ENCODE measurements at regions not wholly inside any gene's neighbourhood (a gene's known extent, or its start where the extent isn't known, plus 50 kb on each side); places are given as distances from the start of the nearest gene placed in this dataset.
"Not testable (repeated sequence)": the region's sequence is repeated elsewhere in the genome, so short reads cannot be mapped to it uniquely, and the experiment has no call there.

- in situ Hi-C loops (cut with MboI; ENCODE audit: low pct_ligation_motif_present in 1 of 4, low pct_unique_long_range_greater_than_20kb in 1 of 4, low sequenced_read_pairs in 3 of 4); DNase-seq; H3K4me3 ChIP-seq; H3K27me3 ChIP-seq; H3K36me3 ChIP-seq; H3K27ac ChIP-seq; intact Hi-C loops (cut with DNase I; ENCODE audit: low total_unique reads); H3K9me3 ChIP-seq; H3K4me1 ChIP-seq: not testable (repeated sequence)
- 67% methylated on average over 3 of the region's 4 CpGs; no CpG with 5 or more reads in 1 of the 2 donors for WGBS, 2 donors (ENCODE audit: low coverage in 1 of 2)
Observed at GRCh38 chr7:153969016-153969415, 83.2 kb upstream of the DPP6 start.

GRCh38 chr7:153974603-153975002 is 77.6 kb upstream of the DPP6 start:
- intact Hi-C loops (cut with DNase I; ENCODE audit: low total_unique reads); H3K4me3 ChIP-seq; H3K4me1 ChIP-seq; DNase-seq; H3K27me3 ChIP-seq; H3K9me3 ChIP-seq; H3K27ac ChIP-seq; H3K36me3 ChIP-seq; in situ Hi-C loops (cut with MboI; ENCODE audit: low pct_ligation_motif_present in 1 of 4, low pct_unique_long_range_greater_than_20kb in 1 of 4, low sequenced_read_pairs in 3 of 4): not testable (repeated sequence)
- WGBS, 2 donors (ENCODE audit: low coverage in 1 of 2): 28 to 63% methylated on average over 3 to 6 of the region's 6 CpGs

- in situ Hi-C loops (cut with MboI; ENCODE audit: low pct_ligation_motif_present in 1 of 4, low pct_unique_long_range_greater_than_20kb in 1 of 4, low sequenced_read_pairs in 3 of 4); H3K4me1 ChIP-seq; intact Hi-C loops (cut with DNase I; ENCODE audit: low total_unique reads); H3K36me3 ChIP-seq; H3K4me3 ChIP-seq; H3K9me3 ChIP-seq; DNase-seq; H3K27me3 ChIP-seq; H3K27ac ChIP-seq: not testable (repeated sequence)
- WGBS, 2 donors (ENCODE audit: low coverage in 1 of 2): 80% methylated on average over 4 of the region's 6 CpGs; no CpG with 5 or more reads in 1 of the 2 donors
Observed at GRCh38 chr7:153976745-153977144, 75.5 kb upstream of the DPP6 start.

GRCh38 chr7:153983186-153983585 is 69.0 kb upstream of the DPP6 start:
- H3K4me1 ChIP-seq; DNase-seq; in situ Hi-C loops (cut with MboI; ENCODE audit: low pct_ligation_motif_present in 1 of 4, low pct_unique_long_range_greater_than_20kb in 1 of 4, low sequenced_read_pairs in 3 of 4); H3K4me3 ChIP-seq; H3K36me3 ChIP-seq; H3K27ac ChIP-seq; H3K9me3 ChIP-seq; H3K27me3 ChIP-seq; intact Hi-C loops (cut with DNase I; ENCODE audit: low total_unique reads): not testable (repeated sequence)
- WGBS, 2 donors (ENCODE audit: low coverage in 1 of 2): 47% methylated on average over 4 of the region's 6 CpGs; no CpG with 5 or more reads in 1 of the 2 donors

GRCh38 chr7:153989066-153989627 is 63.1 kb upstream of the DPP6 start:
- H3K4me3 ChIP-seq; H3K4me1 ChIP-seq; H3K27ac ChIP-seq; H3K9me3 ChIP-seq; H3K27me3 ChIP-seq; in situ Hi-C loops (cut with MboI; ENCODE audit: low pct_ligation_motif_present in 1 of 4, low pct_unique_long_range_greater_than_20kb in 1 of 4, low sequenced_read_pairs in 3 of 4); DNase-seq; H3K36me3 ChIP-seq; intact Hi-C loops (cut with DNase I; ENCODE audit: low total_unique reads): not testable (repeated sequence)
- WGBS, 2 donors (ENCODE audit: low coverage in 1 of 2): 86 to 87% methylated on average over 6 to 17 of the region's 23 CpGs

- H3K9me3 ChIP-seq; H3K27ac ChIP-seq; H3K36me3 ChIP-seq; DNase-seq; H3K27me3 ChIP-seq; in situ Hi-C loops (cut with MboI; ENCODE audit: low pct_ligation_motif_present in 1 of 4, low pct_unique_long_range_greater_than_20kb in 1 of 4, low sequenced_read_pairs in 3 of 4); intact Hi-C loops (cut with DNase I; ENCODE audit: low total_unique reads); H3K4me1 ChIP-seq; H3K4me3 ChIP-seq: not testable (repeated sequence)
- WGBS, 2 donors (ENCODE audit: low coverage in 1 of 2): 81 to 100% methylated on average over 2 to 3 of the region's 11 CpGs
Observed at GRCh38 chr7:153989742-153990425, 62.3 kb upstream of the DPP6 start.

GRCh38 chr7:153991471-153991870 is 60.7 kb upstream of the DPP6 start:
- H3K27me3 ChIP-seq: not testable (repeated sequence)

GRCh38 chr7:153993402-153993801 is 58.8 kb upstream of the DPP6 start:
- in situ Hi-C loops (cut with MboI; ENCODE audit: low pct_ligation_motif_present in 1 of 4, low pct_unique_long_range_greater_than_20kb in 1 of 4, low sequenced_read_pairs in 3 of 4): not testable (repeated sequence)

More at GRCh38 chr7:153991471-153991870, 60.7 kb upstream of the DPP6 start:
- H3K4me3 ChIP-seq; H3K27ac ChIP-seq; H3K36me3 ChIP-seq; in situ Hi-C loops (cut with MboI; ENCODE audit: low pct_ligation_motif_present in 1 of 4, low pct_unique_long_range_greater_than_20kb in 1 of 4, low sequenced_read_pairs in 3 of 4); intact Hi-C loops (cut with DNase I; ENCODE audit: low total_unique reads); H3K4me1 ChIP-seq; H3K9me3 ChIP-seq; DNase-seq: not testable (repeated sequence)
- WGBS, 2 donors (ENCODE audit: low coverage in 1 of 2): 75% methylated on average over 3 of the region's 3 CpGs; no CpG with 5 or more reads in 1 of the 2 donors

GRCh38 chr7:153998896-153999295 is 53.3 kb upstream of the DPP6 start:
- H3K27ac ChIP-seq; H3K4me3 ChIP-seq; in situ Hi-C loops (cut with MboI; ENCODE audit: low pct_ligation_motif_present in 1 of 4, low pct_unique_long_range_greater_than_20kb in 1 of 4, low sequenced_read_pairs in 3 of 4); H3K4me1 ChIP-seq; H3K9me3 ChIP-seq; H3K27me3 ChIP-seq; H3K36me3 ChIP-seq; DNase-seq; intact Hi-C loops (cut with DNase I; ENCODE audit: low total_unique reads): not testable (repeated sequence)
- WGBS, 2 donors (ENCODE audit: low coverage in 1 of 2): 20 to 92% methylated on average over 1 to 4 of the region's 4 CpGs

More at GRCh38 chr7:153993402-153993801, 58.8 kb upstream of the DPP6 start:
- H3K27ac ChIP-seq; intact Hi-C loops (cut with DNase I; ENCODE audit: low total_unique reads); H3K36me3 ChIP-seq; H3K9me3 ChIP-seq; H3K27me3 ChIP-seq; DNase-seq; H3K4me1 ChIP-seq; H3K4me3 ChIP-seq: not testable (repeated sequence)
- 33 to 49% methylated on average over 1 to 2 of the region's 2 CpGs for WGBS, 2 donors (ENCODE audit: low coverage in 1 of 2)
